ENCODE measurements at regions not wholly inside any gene's neighbourhood (a gene's known extent, or its start where the extent isn't known, plus 50 kb on each side); places are given as distances from the start of the nearest gene placed in this dataset.
"Not testable (repeated sequence)": the region's sequence is repeated elsewhere in the genome, so short reads cannot be mapped to it uniquely, and the experiment has no call there.

DNA sequence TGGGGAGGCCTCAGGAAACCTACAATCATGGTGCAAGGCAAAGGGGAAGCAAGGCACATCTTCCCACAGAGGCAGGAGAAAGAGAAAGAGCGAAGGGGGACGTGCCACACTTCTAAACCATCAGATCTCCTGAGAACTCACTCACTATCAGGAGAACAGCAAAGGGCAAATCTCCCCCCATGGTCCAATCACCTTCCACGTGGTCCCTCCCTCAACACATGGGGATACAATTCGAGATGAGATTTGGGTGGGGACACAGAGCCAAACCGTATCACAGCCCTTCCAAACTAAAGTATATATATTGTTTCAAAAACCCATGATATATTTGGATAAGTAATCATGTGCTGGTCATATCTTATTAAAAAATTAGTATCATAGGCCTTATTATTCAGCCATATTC lies 437.6 kb downstream of the KCNJ18 start:
- TF ChIP-seq, protein P1, sequence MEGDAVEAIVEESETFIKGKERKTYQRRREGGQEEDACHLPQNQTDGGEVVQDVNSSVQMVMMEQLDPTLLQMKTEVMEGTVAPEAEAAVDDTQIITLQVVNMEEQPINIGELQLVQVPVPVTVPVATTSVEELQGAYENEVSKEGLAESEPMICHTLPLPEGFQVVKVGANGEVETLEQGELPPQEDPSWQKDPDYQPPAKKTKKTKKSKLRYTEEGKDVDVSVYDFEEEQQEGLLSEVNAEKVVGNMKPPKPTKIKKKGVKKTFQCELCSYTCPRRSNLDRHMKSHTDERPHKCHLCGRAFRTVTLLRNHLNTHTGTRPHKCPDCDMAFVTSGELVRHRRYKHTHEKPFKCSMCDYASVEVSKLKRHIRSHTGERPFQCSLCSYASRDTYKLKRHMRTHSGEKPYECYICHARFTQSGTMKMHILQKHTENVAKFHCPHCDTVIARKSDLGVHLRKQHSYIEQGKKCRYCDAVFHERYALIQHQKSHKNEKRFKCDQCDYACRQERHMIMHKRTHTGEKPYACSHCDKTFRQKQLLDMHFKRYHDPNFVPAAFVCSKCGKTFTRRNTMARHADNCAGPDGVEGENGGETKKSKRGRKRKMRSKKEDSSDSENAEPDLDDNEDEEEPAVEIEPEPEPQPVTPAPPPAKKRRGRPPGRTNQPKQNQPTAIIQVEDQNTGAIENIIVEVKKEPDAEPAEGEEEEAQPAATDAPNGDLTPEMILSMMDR (IDR thresholded peaks at IDR 0.05) = not testable (repeated sequence)
- TF ChIP-seq POLR2AphosphoS5 (IDR thresholded peaks at IDR 0.05) = not testable (repeated sequence)
